HEK293 (cell line): ENCODE measurements at regions not wholly inside any gene's neighbourhood (a gene's known extent, or its start where the extent isn't known, plus 50 kb on each side); places are given as distances from the start of the nearest gene placed in this dataset.

Experiments
- CTCF ChIA-PET: fragments of 350-600 bp; formaldehyde crosslinking; extraction: SDS; loops from one replicate; lab custom pipeline; 2021; ENCODE audit warnings: antibody characterized with exemption; lab: Yijun Ruan, JAX
- POLR2A ChIA-PET: fragments of 300-600 bp; formaldehyde crosslinking; extraction: SDS; loops from one replicate; lab custom pipeline; 2020; ENCODE audit warnings: antibody characterized with exemption, inconsistent platforms; lab: Yijun Ruan, JAX
- H3K27ac ChIP-seq: fragments of 200-500 bp; sonication (Bioruptor generic); 2 replicates; pipeline ENCODE4 v1.5.1; 2014; ENCODE audit warnings: low read depth, low read length, control low read depth, inconsistent platforms; ENCODE audit errors: extremely low read depth
- H3K36me3 ChIP-seq, 2 experiments: fragments of 200-500 bp in 1 of 2; sonication (Bioruptor generic) in 1 of 2; 1 replicate in 1 of 2; 2 replicates in 1 of 2; pipeline ENCODE4 v1.5.1; 2014 to 2017; ENCODE audit warnings: inconsistent platforms in 2 of 2, low read length in 2 of 2; ENCODE audit not compliant: control insufficient read depth in 2 of 2, insufficient read depth in 1 of 2
- H3K4me1 ChIP-seq: fragments of 200-500 bp; sonication (Bioruptor generic); 2 replicates; pipeline ENCODE4 v1.5.1; 2014; ENCODE audit warnings: mild to moderate bottlenecking, low read length, inconsistent platforms; ENCODE audit not compliant: control insufficient read depth, insufficient read depth
- H3K4me3 ChIP-seq: 2 replicates; pipeline ENCODE4 v1.5.1; 2011; ENCODE audit warnings: low read depth, mild to moderate bottlenecking, control low read depth, low read length, moderate library complexity
- H3K9me3 ChIP-seq: fragments of 200-500 bp; sonication (Bioruptor generic); 2 replicates; pipeline ENCODE4 v1.5.1; 2014; ENCODE audit warnings: low read depth, low read length, inconsistent platforms; ENCODE audit not compliant: control insufficient read depth, insufficient read depth
- KLF16 ChIP-seq: fragments of 450-650 bp; formaldehyde crosslinking; IDR thresholded peaks from 2 replicates; pipeline ENCODE4 v1.5.1; 2017; ENCODE audit warnings: missing biosample characterization, missing genetic modification characterization
- MEIS1 ChIP-seq: sonication (generic); formaldehyde crosslinking; IDR thresholded peaks from 2 replicates; pipeline ENCODE4 v1.8.1; 2022; ENCODE audit warnings: missing genetic modification reagents, mild to moderate bottlenecking, borderline replicate concordance
- PRDM6 ChIP-seq: fragments of 450-650 bp; formaldehyde crosslinking; IDR thresholded peaks from 2 replicates; pipeline ENCODE4 v1.5.1; 2017; ENCODE audit warnings: missing biosample characterization, missing genetic modification characterization
- ZBTB26 ChIP-seq: fragments of 450-650 bp; formaldehyde crosslinking; optimal IDR thresholded peaks from 2 replicates; pipeline ENCODE3; 2016; ENCODE audit warnings: missing biosample characterization, mild to moderate bottlenecking, missing genetic modification characterization
- ZFHX2 ChIP-seq: fragments of 450-650 bp; formaldehyde crosslinking; conservative IDR thresholded peaks from 2 replicates; pipeline ENCODE4 v1.5.1; 2016; ENCODE audit warnings: missing biosample characterization, missing genetic modification characterization
- ZFP37 ChIP-seq: fragments of 450-650 bp; formaldehyde crosslinking; IDR thresholded peaks from 2 replicates; pipeline ENCODE4 v1.5.1; 2016; ENCODE audit warnings: missing biosample characterization, missing genetic modification characterization
- ZNF155 ChIP-seq: fragments of 450-650 bp; formaldehyde crosslinking; IDR thresholded peaks from 2 replicates; pipeline ENCODE4 v1.5.1; 2016; ENCODE audit warnings: missing biosample characterization, missing genetic modification characterization
- ZNF16 ChIP-seq: fragments of 450-650 bp; formaldehyde crosslinking; IDR thresholded peaks from 2 replicates; pipeline ENCODE4 v1.5.1; 2016; ENCODE audit warnings: low read depth, missing biosample characterization, missing genetic modification characterization
- ZNF18 ChIP-seq: fragments of 450-650 bp; formaldehyde crosslinking; IDR thresholded peaks from 2 replicates; pipeline ENCODE4 v1.5.1; 2016; ENCODE audit warnings: missing biosample characterization, missing genetic modification characterization
- ZNF19 ChIP-seq: fragments of 450-650 bp; formaldehyde crosslinking; IDR thresholded peaks from 2 replicates; pipeline ENCODE4; 2016; ENCODE audit warnings: missing biosample characterization, missing genetic modification characterization, low read depth
- ZNF211 ChIP-seq: fragments of 450-650 bp; formaldehyde crosslinking; IDR thresholded peaks from 2 replicates; pipeline ENCODE4 v1.5.1; 2016; ENCODE audit warnings: low read depth, missing biosample characterization, missing genetic modification characterization
- ZNF266 ChIP-seq: fragments of 450-650 bp; formaldehyde crosslinking; IDR thresholded peaks from 2 replicates; pipeline ENCODE4 v1.5.1; 2016; ENCODE audit warnings: missing biosample characterization, missing genetic modification characterization, low read depth
- ZNF324 ChIP-seq: fragments of 450-650 bp; formaldehyde crosslinking; IDR thresholded peaks from 2 replicates; pipeline ENCODE4 v1.5.1; 2016; ENCODE audit warnings: missing biosample characterization, missing genetic modification characterization
- ZNF426 ChIP-seq: fragments of 450-650 bp; formaldehyde crosslinking; IDR thresholded peaks from 2 replicates; pipeline ENCODE4 v1.5.1; 2017; ENCODE audit warnings: missing biosample characterization, missing genetic modification characterization, mild to moderate bottlenecking, inconsistent platforms, moderate library complexity
- ZNF571 ChIP-seq: fragments of 450-650 bp; formaldehyde crosslinking; IDR thresholded peaks from 2 replicates; pipeline ENCODE4 v1.5.0; 2017; ENCODE audit warnings: missing biosample characterization, missing genetic modification characterization
- ZNF639 ChIP-seq: fragments of 450-650 bp; formaldehyde crosslinking; IDR thresholded peaks from 2 replicates; pipeline ENCODE4 v1.5.1; 2016; ENCODE audit warnings: missing biosample characterization, missing genetic modification characterization
- ZNF670 ChIP-seq: fragments of 450-650 bp; formaldehyde crosslinking; IDR thresholded peaks from 2 replicates; pipeline ENCODE4 v1.5.1; 2016; ENCODE audit warnings: missing biosample characterization, missing genetic modification characterization, low read depth
- TF ChIP-seq, protein P1 (sequence below): fragments of 450-650 bp; formaldehyde crosslinking; conservative IDR thresholded peaks from 2 replicates; pipeline ENCODE4 v1.5.1; 2016; ENCODE audit warnings: low read depth, missing biosample characterization, missing genetic modification characterization
- TF ChIP-seq, protein P2 (sequence below): fragments of 450-650 bp; formaldehyde crosslinking; IDR thresholded peaks from 2 replicates; pipeline ENCODE4 v1.5.1; 2017; ENCODE audit warnings: missing biosample characterization, missing genetic modification characterization
- TF ChIP-seq, protein P3 (sequence below): fragments of 450-650 bp; formaldehyde crosslinking; IDR thresholded peaks from 2 replicates; pipeline ENCODE4 v1.5.1; 2016; ENCODE audit warnings: missing biosample characterization, missing genetic modification characterization
- TF ChIP-seq, protein P4 (sequence below): fragments of 450-650 bp; formaldehyde crosslinking; IDR thresholded peaks from 2 replicates; pipeline ENCODE4 v1.5.1; 2016; ENCODE audit warnings: missing biosample characterization, missing genetic modification characterization

DNA sequence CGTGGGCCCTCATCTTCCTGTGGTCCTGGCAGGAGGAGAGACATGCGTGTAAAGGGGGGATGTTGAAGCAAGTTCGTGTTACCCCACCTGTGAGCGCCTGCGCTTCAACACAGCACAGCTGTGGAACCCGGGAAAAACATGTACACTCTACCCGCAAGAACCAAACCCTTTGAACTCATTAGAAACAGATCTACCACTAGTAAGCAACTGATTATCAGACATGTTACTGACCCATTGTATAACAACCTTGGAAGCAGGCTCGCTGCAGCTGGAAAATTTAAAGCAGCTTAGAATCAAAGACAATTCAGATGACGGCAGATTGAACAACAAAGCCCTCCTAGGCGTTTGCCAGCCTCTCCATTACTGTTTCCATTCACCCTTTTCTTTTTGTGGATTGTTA, 771.7 kb upstream of the SALL3 start:
- ChIA-PET CTCF (interaction anchor here (0.7 kb wide), 1 partner anchor 764 kb away, joined by 3 read pairs; no protein-coding TSS in a partner anchor), POLR2A (no interaction called here)
- Histone ChIP-seq H3K9me3 (no peaks in the 10 kb centered on the region), H3K36me3 (no peaks in the 10 kb centered on the region), H3K27ac (no peak overlapping the region), H3K4me3 (no peak overlapping the region), H3K4me1 (no peaks in the 10 kb centered on the region)
- TF ChIP-seq, protein P1, sequence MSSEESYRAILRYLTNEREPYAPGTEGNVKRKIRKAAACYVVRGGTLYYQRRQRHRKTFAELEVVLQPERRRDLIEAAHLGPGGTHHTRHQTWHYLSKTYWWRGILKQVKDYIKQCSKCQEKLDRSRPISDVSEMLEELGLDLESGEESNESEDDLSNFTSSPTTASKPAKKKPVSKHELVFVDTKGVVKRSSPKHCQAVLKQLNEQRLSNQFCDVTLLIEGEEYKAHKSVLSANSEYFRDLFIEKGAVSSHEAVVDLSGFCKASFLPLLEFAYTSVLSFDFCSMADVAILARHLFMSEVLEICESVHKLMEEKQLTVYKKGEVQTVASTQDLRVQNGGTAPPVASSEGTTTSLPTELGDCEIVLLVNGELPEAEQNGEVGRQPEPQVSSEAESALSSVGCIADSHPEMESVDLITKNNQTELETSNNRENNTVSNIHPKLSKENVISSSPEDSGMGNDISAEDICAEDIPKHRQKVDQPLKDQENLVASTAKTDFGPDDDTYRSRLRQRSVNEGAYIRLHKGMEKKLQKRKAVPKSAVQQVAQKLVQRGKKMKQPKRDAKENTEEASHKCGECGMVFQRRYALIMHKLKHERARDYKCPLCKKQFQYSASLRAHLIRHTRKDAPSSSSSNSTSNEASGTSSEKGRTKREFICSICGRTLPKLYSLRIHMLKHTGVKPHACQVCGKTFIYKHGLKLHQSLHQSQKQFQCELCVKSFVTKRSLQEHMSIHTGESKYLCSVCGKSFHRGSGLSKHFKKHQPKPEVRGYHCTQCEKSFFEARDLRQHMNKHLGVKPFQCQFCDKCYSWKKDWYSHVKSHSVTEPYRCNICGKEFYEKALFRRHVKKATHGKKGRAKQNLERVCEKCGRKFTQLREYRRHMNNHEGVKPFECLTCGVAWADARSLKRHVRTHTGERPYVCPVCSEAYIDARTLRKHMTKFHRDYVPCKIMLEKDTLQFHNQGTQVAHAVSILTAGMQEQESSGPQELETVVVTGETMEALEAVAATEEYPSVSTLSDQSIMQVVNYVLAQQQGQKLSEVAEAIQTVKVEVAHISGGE (tag by site-specific recombination), result no peak
- TF ChIP-seq ZNF266 (tag by site-specific recombination), result no peak
- TF ChIP-seq ZNF211 (tag by site-specific recombination), result no peak
- TF ChIP-seq ZNF426 (tag by site-specific recombination), result no peak
- no peak for TF ChIP-seq KLF16 (tag by site-specific recombination)
- no peak for TF ChIP-seq ZNF16 (tag by site-specific recombination)
- no peak for TF ChIP-seq ZFP37
- no peak for TF ChIP-seq PRDM6 (tag by site-specific recombination)
- no peak for TF ChIP-seq ZNF670 (tag by site-specific recombination)

DNA sequence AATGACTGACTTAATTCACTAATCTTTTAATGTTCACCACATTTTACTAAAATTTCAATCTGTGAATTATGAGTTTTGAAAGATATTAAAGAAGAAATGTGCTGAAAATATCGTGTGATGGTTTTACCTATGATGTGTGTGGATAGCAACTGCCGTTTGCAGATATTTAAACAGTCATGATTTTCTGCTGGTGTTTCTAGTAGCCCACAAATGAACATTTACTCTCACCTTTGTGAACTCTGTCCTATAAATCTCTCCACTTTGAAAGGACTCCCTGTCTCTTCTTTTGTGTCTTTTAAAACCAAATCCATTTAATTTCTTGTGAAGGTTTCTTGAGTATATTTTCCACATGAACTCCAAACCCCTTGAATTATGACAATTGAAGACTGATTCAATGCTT, 771.2 kb upstream of the SALL3 start:
- H3K4me1 ChIP-seq, result no peaks in the 10 kb centered on the region
- ChIA-PET CTCF (interaction anchor here (0.7 kb wide), 1 partner anchor 763 kb away, joined by 3 read pairs; no protein-coding TSS in a partner anchor), POLR2A (no interaction called here)
- no peak overlapping the region for H3K27ac ChIP-seq
- no peak overlapping the region for H3K4me3 ChIP-seq
- H3K9me3 ChIP-seq, result no peaks in the 10 kb centered on the region
- H3K36me3 ChIP-seq, result no peaks in the 10 kb centered on the region
- TF ChIP-seq ZBTB26 (tag by site-specific recombination), result no peak
- no peak for TF ChIP-seq ZFHX2 (tag by site-specific recombination)
- TF ChIP-seq ZNF18, result no peak
- TF ChIP-seq ZNF19 (tag by site-specific recombination), result no peak
- TF ChIP-seq, protein P2, sequence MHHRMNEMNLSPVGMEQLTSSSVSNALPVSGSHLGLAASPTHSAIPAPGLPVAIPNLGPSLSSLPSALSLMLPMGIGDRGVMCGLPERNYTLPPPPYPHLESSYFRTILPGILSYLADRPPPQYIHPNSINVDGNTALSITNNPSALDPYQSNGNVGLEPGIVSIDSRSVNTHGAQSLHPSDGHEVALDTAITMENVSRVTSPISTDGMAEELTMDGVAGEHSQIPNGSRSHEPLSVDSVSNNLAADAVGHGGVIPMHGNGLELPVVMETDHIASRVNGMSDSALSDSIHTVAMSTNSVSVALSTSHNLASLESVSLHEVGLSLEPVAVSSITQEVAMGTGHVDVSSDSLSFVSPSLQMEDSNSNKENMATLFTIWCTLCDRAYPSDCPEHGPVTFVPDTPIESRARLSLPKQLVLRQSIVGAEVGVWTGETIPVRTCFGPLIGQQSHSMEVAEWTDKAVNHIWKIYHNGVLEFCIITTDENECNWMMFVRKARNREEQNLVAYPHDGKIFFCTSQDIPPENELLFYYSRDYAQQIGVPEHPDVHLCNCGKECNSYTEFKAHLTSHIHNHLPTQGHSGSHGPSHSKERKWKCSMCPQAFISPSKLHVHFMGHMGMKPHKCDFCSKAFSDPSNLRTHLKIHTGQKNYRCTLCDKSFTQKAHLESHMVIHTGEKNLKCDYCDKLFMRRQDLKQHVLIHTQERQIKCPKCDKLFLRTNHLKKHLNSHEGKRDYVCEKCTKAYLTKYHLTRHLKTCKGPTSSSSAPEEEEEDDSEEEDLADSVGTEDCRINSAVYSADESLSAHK, result no peak
- TF ChIP-seq ZNF571 (tag by site-specific recombination), result no peak
- no peak for TF ChIP-seq MEIS1 (CRISPR knock-in tag)
- TF ChIP-seq, protein P3, sequence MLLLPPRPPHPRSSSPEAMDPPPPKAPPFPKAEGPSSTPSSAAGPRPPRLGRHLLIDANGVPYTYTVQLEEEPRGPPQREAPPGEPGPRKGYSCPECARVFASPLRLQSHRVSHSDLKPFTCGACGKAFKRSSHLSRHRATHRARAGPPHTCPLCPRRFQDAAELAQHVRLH (tag by site-specific recombination), result no peak
- TF ChIP-seq ZNF155 (tag by site-specific recombination), result no peak
- TF ChIP-seq ZNF324 (tag by site-specific recombination), result no peak
- no peak for TF ChIP-seq ZNF639 (tag by site-specific recombination)
- TF ChIP-seq, protein P4, sequence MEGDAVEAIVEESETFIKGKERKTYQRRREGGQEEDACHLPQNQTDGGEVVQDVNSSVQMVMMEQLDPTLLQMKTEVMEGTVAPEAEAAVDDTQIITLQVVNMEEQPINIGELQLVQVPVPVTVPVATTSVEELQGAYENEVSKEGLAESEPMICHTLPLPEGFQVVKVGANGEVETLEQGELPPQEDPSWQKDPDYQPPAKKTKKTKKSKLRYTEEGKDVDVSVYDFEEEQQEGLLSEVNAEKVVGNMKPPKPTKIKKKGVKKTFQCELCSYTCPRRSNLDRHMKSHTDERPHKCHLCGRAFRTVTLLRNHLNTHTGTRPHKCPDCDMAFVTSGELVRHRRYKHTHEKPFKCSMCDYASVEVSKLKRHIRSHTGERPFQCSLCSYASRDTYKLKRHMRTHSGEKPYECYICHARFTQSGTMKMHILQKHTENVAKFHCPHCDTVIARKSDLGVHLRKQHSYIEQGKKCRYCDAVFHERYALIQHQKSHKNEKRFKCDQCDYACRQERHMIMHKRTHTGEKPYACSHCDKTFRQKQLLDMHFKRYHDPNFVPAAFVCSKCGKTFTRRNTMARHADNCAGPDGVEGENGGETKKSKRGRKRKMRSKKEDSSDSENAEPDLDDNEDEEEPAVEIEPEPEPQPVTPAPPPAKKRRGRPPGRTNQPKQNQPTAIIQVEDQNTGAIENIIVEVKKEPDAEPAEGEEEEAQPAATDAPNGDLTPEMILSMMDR (tag by site-specific recombination), result no peak
